ENCODE measurements at regions not wholly inside any gene's neighbourhood (a gene's known extent, or its start where the extent isn't known, plus 50 kb on each side); places are given as distances from the start of the nearest gene placed in this dataset.
"Not testable (repeated sequence)": the region's sequence is repeated elsewhere in the genome, so short reads cannot be mapped to it uniquely, and the experiment has no call there.

- not testable (repeated sequence) for DNase-seq
Measured at GRCh38 chr7:35910621-35911020, 109.8 kb downstream of the SEPTIN7 start.

GRCh38 chr7:35913350-35913749 lies 112.5 kb downstream of the SEPTIN7 start:
- DNase-seq = not testable (repeated sequence)

GRCh38 chr7:35914214-35914613 lies 113.4 kb downstream of the SEPTIN7 start:
- DNase-seq = not testable (repeated sequence)

GRCh38 chr7:35915247-35915955 lies 114.5 kb downstream of the SEPTIN7 start:
- not testable (repeated sequence) for DNase-seq

- DNase-seq = not testable (repeated sequence)
Measured at GRCh38 chr7:35918217-35918616, 117.4 kb downstream of the SEPTIN7 start.

- DNase-seq = not testable (repeated sequence)
Measured at GRCh38 chr7:35919607-35920006, 118.8 kb downstream of the SEPTIN7 start.

GRCh38 chr7:35921338-35921737 lies 120.5 kb downstream of the SEPTIN7 start:
- DNase-seq = not testable (repeated sequence)

GRCh38 chr7:35924668-35925067 lies 123.8 kb downstream of the SEPTIN7 start:
- DNase-seq = not testable (repeated sequence)

GRCh38 chr7:35926966-35927365 lies 126.1 kb downstream of the SEPTIN7 start:
- DNase-seq = not testable (repeated sequence)

GRCh38 chr7:35931134-35931533 lies 130.3 kb downstream of the SEPTIN7 start:
- DNase-seq = not testable (repeated sequence)

- DNase-seq = not testable (repeated sequence)
Measured at GRCh38 chr7:35931551-35931950, 130.7 kb downstream of the SEPTIN7 start.

GRCh38 chr7:35940695-35941094 lies 139.8 kb downstream of the SEPTIN7 start:
- not testable (repeated sequence) for DNase-seq

- not testable (repeated sequence) for DNase-seq
Measured at GRCh38 chr7:35945621-35946020, 144.8 kb downstream of the SEPTIN7 start.

GRCh38 chr7:35955735-35956134 lies 154.9 kb downstream of the SEPTIN7 start:
- not testable (repeated sequence) for DNase-seq

- not testable (repeated sequence) for DNase-seq
Measured at GRCh38 chr7:35956988-35957387, 156.1 kb downstream of the SEPTIN7 start.

GRCh38 chr7:35961260-35961659 lies 160.4 kb downstream of the SEPTIN7 start:
- DNase-seq = not testable (repeated sequence)

GRCh38 chr7:35962607-35963006 lies 161.8 kb downstream of the SEPTIN7 start:
- not testable (repeated sequence) for DNase-seq

- DNase-seq = no peak
Measured at GRCh38 chr7:35967366-35968139, 166.7 kb downstream of the SEPTIN7 start.

GRCh38 chr7:35968140-35968940 lies 167.5 kb downstream of the SEPTIN7 start:
- DNase-seq = no peak

- no peak for DNase-seq
Measured at GRCh38 chr7:35969066-35969465, 168.2 kb downstream of the SEPTIN7 start.

GRCh38 chr7:35970458-35970857 lies 169.6 kb downstream of the SEPTIN7 start:
- no peak for DNase-seq

- no peak for DNase-seq
Measured at GRCh38 chr7:35971133-35971891, 170.5 kb downstream of the SEPTIN7 start.

Measured in activated effector memory CD4-positive, alpha-beta T cell treated with Interleukin-2 at 50 U/mL for 16 hours (primary cell).